HepG2 (cell line): ENCODE measurements at regions not wholly inside any gene's neighbourhood (a gene's known extent, or its start where the extent isn't known, plus 50 kb on each side); places are given as distances from the start of the nearest gene placed in this dataset.

Experiments
- ATAC-seq: fragments of 200-7000 bp; cut with Tn5 transposase; 3 replicates; pipeline ENCODE4 v1.9.1; 2020; ENCODE audit warnings: mild to moderate bottlenecking, moderate library complexity
- BruUV-seq: library from RNA; stranded (reverse); fragments of 400-500 nt; replicated peaks from 2 replicates; lab custom pipeline; 2021; lab: Mats Ljungman, UMichigan
- CTCF ChIA-PET: fragments of 300-600 bp; formaldehyde crosslinking; extraction: SDS; loops from one replicate; lab custom pipeline; 2021; ENCODE audit warnings: low total read pairs, inconsistent platforms, low intra/inter-chr PET ratio; lab: Yijun Ruan, JAX
- POLR2A ChIA-PET: fragments of 350-600 bp; sonication (Branson Sonifier 250); formaldehyde crosslinking; loops from one replicate; lab custom pipeline; 2020; ENCODE audit warnings: antibody characterized with exemption, inconsistent platforms; lab: Yijun Ruan, JAX
- DNase-seq: peaks from one replicate; pipeline ENCODE4 v3.0.0-alpha.2; 2015; ENCODE audit warnings: low spot score
- FAIRE-seq: peaks from 3 replicates; lab custom pipeline; 2011; peaks lifted over from hg19 to GRCh38; lab: Jason Lieb, UNC
- H2AFZ ChIP-seq: one replicate; pipeline ENCODE4 v1.6.1; 2011; ENCODE audit warnings: low read length, inconsistent platforms
- H3K27ac ChIP-seq: fragments of 300-600 bp; 3 replicates; pipeline ENCODE4 v1.8.0; 2011; ENCODE audit warnings: mixed run types, mild to moderate bottlenecking, mixed read lengths, low read length, inconsistent platforms; ENCODE audit not compliant: insufficient read depth; ENCODE audit errors: extremely low read length
- H3K27me3 ChIP-seq, 2 experiments: fragments of 200-600 bp in 1 of 2; 2 replicates in 1 of 2; 3 replicates in 1 of 2; pipeline versions ENCODE4 v1.6.0 to v1.8.0; 2011; ENCODE audit warnings: low read length in 2 of 2, mild to moderate bottlenecking in 2 of 2, moderate library complexity in 2 of 2, inconsistent platforms in 1 of 2; ENCODE audit not compliant: insufficient read depth in 2 of 2, control insufficient read depth in 1 of 2
- H3K36me3 ChIP-seq, 2 experiments: fragments of 200-600 bp in 1 of 2; replicated peaks in 1 of 2; 2 replicates in 1 of 2; 3 replicates in 1 of 2; pipeline versions ENCODE4 v1.5.1 to v1.8.0; 2011; ENCODE audit warnings: low read length in 2 of 2, inconsistent platforms in 1 of 2; ENCODE audit not compliant: insufficient read depth in 2 of 2, control insufficient read depth in 1 of 2
- H3K4me1 ChIP-seq: 2 replicates; pipeline ENCODE4 v1.5.1; 2012; ENCODE audit warnings: low read length, inconsistent platforms; ENCODE audit not compliant: insufficient read depth
- H3K4me2 ChIP-seq: 2 replicates; pipeline ENCODE4 v1.6.0; 2011; ENCODE audit warnings: low read depth, low read length, inconsistent platforms
- H3K4me3 ChIP-seq, 3 experiments: fragments of 200-600 bp in 1 of 3; sonication (generic), shearing (Covaris generic) in 1 of 3; replicated peaks in 1 of 3; 2 replicates each; pipeline ENCODE4 v1.5.1; 2011 to 2016; ENCODE audit warnings: low read length in 3 of 3, inconsistent platforms in 2 of 3, low read depth in 2 of 3, mild to moderate bottlenecking in 2 of 3, control low read depth in 1 of 3, mixed read lengths in 1 of 3; ENCODE audit not compliant: insufficient read depth in 1 of 3
- H3K79me2 ChIP-seq: one replicate; pipeline ENCODE4 v1.6.1; 2011; ENCODE audit warnings: low read length, inconsistent platforms; ENCODE audit not compliant: insufficient read depth
- H3K9ac ChIP-seq: 2 replicates; pipeline ENCODE4 v1.6.0; 2011; ENCODE audit warnings: mild to moderate bottlenecking, low read depth, low read length, inconsistent platforms; ENCODE audit not compliant: insufficient read depth
- H3K9me3 ChIP-seq: 2 replicates; pipeline ENCODE4 v1.5.1; 2012; ENCODE audit warnings: mild to moderate bottlenecking, low read length
- H4K20me1 ChIP-seq: 2 replicates; pipeline ENCODE4 v1.6.0; 2011; ENCODE audit warnings: inconsistent platforms, mild to moderate bottlenecking, low read length, moderate library complexity; ENCODE audit not compliant: insufficient read depth
- NRL ChIP-seq: sonication (generic); formaldehyde crosslinking; IDR thresholded peaks from 2 replicates; pipeline ENCODE4 v1.5.0; 2020; ENCODE audit warnings: missing genetic modification reagents, mild to moderate bottlenecking, moderate library complexity, borderline replicate concordance
- SIN3B ChIP-seq: fragments of 150-350 bp; IDR thresholded peaks from 2 replicates; pipeline ENCODE4 v1.6.1; 2014; ENCODE audit warnings: low read length
- WGBS: methylation state at CpG from one replicate; pipeline ENCODE4 v1.1.6; 2017; ENCODE audit warnings: low lambda C conversion rate; 5-methylcytosine and 5-hydroxymethylcytosine counted together
- in situ Hi-C: cut with HindIII; loops from 2 replicates; pipeline ENCODE4 v1.10.0; 2017; ENCODE audit warnings: low pct_unique_long_range_greater_than_20kb; ENCODE audit not compliant: extremely low pct_ligation_motif_present
- intact Hi-C: fragments of 100-400 bp; cut with micrococcal nuclease; formaldehyde crosslinking; loops from one replicate; pipeline ENCODE4 v1.10.0; 2022; ENCODE audit not compliant: unreplicated experiment
- TF ChIP-seq, protein P1 (sequence below): sonication (generic); formaldehyde crosslinking; IDR thresholded peaks from 2 replicates; pipeline ENCODE4 v1.4.0; 2020; ENCODE audit warnings: missing genetic modification reagents
- TF ChIP-seq, protein P2 (sequence below): IDR thresholded peaks from 2 replicates; pipeline ENCODE4 v1.6.1; 2016; ENCODE audit warnings: mild to moderate bottlenecking, missing biosample characterization, missing genetic modification reagents
- TF ChIP-seq, protein P3 (sequence below), 2 experiments: sonication (generic) in 1 of 2; formaldehyde crosslinking in 1 of 2; IDR thresholded peaks; 2 replicates each; pipeline versions ENCODE4 v1.5.1 to v1.6.1; 2011 to 2020; ENCODE audit warnings: borderline replicate concordance in 1 of 2, low read depth in 1 of 2, low read length in 1 of 2, mild to moderate bottlenecking in 1 of 2, missing genetic modification reagents in 1 of 2, moderate library complexity in 1 of 2

DNA sequence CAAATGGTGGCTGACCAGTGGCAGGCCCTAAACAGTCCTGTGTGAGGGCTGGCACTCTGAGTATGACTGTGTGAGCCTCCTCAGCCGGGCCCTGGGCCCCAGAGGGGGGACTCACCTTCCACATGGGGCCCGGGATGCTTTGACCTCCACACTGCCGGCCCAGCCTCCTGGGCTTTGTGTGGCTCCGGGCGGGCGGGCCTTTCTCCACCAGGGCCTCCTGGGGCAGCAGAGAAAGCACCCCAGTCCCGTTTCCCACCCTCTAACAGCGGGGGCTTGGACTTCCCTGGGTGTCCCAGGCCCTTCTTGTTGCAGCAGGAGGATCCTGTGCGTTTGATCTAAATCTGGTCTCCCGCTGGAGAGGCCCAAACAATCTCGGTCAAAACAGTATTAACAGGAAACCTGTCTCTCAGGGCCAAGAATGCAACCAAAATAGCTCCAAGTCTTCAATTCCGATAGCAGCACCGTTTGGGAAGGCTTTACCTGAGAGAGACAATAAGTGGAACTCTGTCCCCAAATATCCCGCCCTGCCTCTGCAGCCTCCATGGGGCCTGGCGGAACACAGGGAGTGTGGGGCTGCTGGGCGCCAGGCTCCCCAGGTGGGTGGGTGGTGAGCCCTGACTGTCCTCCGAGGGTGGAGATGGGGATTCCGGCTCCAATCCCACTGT, 104.8 kb upstream of the ZNF32 start (continued):
- TF ChIP-seq, protein P1, sequence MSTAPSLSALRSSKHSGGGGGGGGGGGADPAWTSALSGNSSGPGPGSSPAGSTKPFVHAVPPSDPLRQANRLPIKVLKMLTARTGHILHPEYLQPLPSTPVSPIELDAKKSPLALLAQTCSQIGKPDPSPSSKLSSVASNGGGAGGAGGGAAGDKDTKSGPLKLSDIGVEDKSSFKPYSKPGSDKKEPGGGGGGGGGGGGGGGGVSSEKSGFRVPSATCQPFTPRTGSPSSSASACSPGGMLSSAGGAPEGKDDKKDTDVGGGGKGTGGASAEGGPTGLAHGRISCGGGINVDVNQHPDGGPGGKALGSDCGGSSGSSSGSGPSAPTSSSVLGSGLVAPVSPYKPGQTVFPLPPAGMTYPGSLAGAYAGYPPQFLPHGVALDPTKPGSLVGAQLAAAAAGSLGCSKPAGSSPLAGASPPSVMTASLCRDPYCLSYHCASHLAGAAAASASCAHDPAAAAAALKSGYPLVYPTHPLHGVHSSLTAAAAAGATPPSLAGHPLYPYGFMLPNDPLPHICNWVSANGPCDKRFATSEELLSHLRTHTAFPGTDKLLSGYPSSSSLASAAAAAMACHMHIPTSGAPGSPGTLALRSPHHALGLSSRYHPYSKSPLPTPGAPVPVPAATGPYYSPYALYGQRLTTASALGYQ (CRISPR knock-in tag): no peak
- TF ChIP-seq SIN3B: no peak

DNA sequence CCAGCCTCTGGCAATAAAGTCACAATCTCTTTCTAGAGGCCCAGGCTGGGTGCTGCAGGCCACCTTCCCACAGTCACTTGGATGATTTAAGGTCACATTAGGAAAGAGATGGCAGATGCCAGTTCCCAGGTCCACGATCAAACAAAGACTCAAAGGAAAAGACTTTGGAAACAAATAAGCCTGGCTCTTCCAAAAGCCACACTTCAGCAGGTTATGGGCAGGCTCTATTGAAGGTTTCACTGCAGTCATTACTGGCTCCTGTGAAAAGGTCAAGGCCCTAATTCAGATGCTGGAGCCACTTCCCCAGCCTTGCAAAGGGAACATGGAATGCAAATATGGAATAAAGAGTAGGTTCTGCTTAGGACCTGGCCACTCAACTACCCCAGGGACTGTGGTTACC, 104.0 kb upstream of the ZNF32 start:
- Histone ChIP-seq H3K27ac (no peak overlapping the region), H3K79me2 (no peaks in the 10 kb centered on the region), H3K4me2 (no peak overlapping the region), H3K27me3 (peaks cover 1 to 10% of the 10 kb centered on the region in 2 experiments; a peak in 2 of 5 replicates), H2AFZ (no peak overlapping the region), H3K4me3 (no peak overlapping the region), H3K9ac (no peak overlapping the region), H3K4me1 (no peaks in the 10 kb centered on the region), H3K9me3 (no peaks in the 10 kb centered on the region), H4K20me1 (no peaks in the 10 kb centered on the region)
- intact Hi-C loops (no loop called here), in situ Hi-C loops (no loop called here)
- ATAC-seq (no peak), DNase-seq (no peak), FAIRE-seq (no peak)
- BruUV-seq: no TSS peak
- 0% methylated on average over 1 of the region's 1 CpG for WGBS
- POLR2A ChIA-PET: no interaction called here
- TF ChIP-seq NRL (CRISPR knock-in tag): no peak
- TF ChIP-seq, protein P2, sequence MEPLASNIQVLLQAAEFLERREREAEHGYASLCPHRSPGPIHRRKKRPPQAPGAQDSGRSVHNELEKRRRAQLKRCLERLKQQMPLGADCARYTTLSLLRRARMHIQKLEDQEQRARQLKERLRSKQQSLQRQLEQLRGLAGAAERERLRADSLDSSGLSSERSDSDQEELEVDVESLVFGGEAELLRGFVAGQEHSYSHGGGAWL: no peak
- TF ChIP-seq, protein P3, sequence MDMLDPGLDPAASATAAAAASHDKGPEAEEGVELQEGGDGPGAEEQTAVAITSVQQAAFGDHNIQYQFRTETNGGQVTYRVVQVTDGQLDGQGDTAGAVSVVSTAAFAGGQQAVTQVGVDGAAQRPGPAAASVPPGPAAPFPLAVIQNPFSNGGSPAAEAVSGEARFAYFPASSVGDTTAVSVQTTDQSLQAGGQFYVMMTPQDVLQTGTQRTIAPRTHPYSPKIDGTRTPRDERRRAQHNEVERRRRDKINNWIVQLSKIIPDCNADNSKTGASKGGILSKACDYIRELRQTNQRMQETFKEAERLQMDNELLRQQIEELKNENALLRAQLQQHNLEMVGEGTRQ (IDR thresholded peaks at IDR 0.05; ENCODE audit: low read depth, low read length): no peak
- TF ChIP-seq, protein P3 (CRISPR knock-in tag; IDR thresholded peaks at IDR 0.05; ENCODE audit: borderline replicate concordance): no peak
- TF ChIP-seq, all 625 proteins: peak for 0
- CTCF ChIA-PET: no interaction called here
- H3K36me3 ChIP-seq: no peaks in the 10 kb centered on the region
